GM12873 (cell line): ENCODE measurements at regions not wholly inside any gene's neighbourhood (a gene's known extent, or its start where the extent isn't known, plus 50 kb on each side); places are given as distances from the start of the nearest gene placed in this dataset.

Experiments used
- TF ChIP-seq, protein P1 (sequence below): IDR thresholded peaks from 2 replicates; pipeline ENCODE4 v1.5.1; 2012; ENCODE audit warnings: low read depth, mild to moderate bottlenecking, moderate library complexity, low read length, control low read depth; ENCODE audit not compliant: insufficient read depth; ENCODE audit errors: missing control alignments

DNA sequence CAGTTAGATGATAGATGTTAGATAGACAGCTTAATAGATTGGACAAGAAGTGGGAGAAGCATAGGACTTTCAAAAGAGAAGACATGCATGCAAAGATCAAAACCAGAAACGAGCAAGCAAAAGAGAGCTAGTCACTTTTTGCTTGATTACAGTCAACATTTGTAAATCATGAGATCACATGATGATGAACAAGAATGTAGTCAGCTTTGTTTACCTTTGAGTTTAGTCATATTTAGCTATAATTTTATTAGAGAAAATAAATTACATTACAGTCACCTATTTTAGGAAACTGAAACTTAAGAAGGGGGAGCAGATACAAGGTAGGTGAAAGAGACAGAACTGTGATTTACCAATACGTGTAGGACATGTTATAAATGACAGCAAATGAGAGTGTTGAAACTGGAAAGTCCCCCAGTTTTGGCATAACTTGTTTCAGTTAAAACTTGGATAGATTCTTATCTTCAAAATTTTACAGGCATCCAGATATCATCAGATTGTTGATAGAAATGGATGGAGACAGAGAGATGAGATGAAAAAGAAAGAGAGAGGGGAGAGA, 1083.1 kb upstream of the PCDH10 start:
- TF ChIP-seq, protein P1, sequence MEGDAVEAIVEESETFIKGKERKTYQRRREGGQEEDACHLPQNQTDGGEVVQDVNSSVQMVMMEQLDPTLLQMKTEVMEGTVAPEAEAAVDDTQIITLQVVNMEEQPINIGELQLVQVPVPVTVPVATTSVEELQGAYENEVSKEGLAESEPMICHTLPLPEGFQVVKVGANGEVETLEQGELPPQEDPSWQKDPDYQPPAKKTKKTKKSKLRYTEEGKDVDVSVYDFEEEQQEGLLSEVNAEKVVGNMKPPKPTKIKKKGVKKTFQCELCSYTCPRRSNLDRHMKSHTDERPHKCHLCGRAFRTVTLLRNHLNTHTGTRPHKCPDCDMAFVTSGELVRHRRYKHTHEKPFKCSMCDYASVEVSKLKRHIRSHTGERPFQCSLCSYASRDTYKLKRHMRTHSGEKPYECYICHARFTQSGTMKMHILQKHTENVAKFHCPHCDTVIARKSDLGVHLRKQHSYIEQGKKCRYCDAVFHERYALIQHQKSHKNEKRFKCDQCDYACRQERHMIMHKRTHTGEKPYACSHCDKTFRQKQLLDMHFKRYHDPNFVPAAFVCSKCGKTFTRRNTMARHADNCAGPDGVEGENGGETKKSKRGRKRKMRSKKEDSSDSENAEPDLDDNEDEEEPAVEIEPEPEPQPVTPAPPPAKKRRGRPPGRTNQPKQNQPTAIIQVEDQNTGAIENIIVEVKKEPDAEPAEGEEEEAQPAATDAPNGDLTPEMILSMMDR: no peak

DNA sequence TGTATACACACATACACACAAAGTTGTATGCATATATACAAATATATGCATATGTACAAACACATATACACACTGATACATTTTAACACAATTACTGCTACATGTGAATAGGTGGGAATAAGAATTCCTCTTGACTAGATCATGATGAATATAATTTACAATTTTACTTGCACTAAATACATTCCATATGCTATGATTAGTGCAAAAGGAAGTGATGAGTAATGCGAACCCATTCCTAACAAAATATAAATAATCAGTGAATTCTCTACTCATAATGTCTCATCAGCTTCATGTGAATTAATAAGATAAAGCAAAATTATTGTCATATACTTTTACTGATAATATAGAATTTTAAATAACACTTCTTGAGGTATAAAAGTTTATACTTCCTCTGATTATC, 1077.3 kb upstream of the PCDH10 start:
- TF ChIP-seq, protein P1: no peak

DNA sequence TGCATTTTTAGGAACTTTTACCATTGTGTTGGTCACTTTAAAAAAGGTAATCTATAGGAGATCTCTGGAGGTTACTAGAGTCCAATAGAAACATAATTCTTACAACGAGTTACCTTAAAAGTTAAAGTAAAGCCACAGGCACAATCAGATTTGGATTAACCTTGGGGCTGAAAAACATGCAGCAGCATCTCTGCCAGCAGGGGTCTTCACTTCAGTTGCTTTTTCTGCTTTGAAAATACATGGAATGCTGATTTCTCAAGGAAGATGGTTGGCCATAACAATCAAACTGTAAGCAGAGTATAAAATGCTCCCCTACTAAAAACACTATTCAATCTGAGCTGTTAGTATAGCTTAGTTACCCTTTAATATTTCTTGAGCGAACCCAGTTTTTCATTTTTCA, 1072.3 kb upstream of the PCDH10 start:
- TF ChIP-seq, protein P1: no peak

- TF ChIP-seq, protein P1: no peak
These were observed 1064.0 kb upstream of the PCDH10 start for GRCh38 chr4:132085105-132085504.

DNA sequence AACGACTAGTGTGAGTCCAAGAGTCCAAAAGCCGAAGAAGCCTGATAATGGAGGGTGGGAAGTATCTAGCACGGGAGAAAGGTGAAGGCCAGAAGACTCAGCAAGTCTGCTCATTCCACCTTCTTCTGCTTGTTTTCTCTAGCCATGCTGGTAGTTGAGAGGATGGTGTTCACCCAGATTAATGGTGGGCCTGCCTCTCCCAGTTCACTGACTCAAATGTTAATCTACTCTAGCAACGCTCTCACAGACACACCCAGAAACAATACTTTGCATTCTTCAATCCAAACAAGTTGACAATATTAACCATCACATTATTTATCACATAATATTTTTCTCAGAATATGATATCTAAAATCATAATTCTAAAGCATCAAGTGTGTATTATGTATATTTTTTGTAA, 1055.1 kb upstream of the PCDH10 start:
- TF ChIP-seq, protein P1: no peak

- TF ChIP-seq, protein P1: no peak
These were observed 1052.1 kb upstream of the PCDH10 start for GRCh38 chr4:132097041-132097440.

DNA sequence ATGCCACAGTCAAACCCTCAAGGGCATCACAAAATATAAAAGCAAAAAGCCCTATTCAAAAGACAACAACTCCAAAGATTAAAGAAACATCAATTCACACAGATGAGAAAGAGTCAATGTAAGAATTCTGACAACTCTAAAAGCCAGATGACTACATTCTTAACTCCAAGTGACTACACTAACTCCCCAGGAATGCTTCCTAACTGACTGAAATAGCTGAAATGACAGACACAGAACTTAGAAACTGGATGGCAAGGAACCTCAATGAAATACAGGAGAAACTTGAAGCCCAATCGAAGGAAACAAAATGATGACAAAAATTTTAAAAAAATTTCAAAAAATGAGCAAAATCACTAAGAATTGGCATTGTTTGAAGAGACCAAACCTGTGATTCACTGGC, 1047.6 kb upstream of the PCDH10 start:
- TF ChIP-seq, protein P1: no peak
